ENCODE measurements at regions not wholly inside any gene's neighbourhood (a gene's known extent, or its start where the extent isn't known, plus 50 kb on each side); places are given as distances from the start of the nearest gene placed in this dataset.

DNA sequence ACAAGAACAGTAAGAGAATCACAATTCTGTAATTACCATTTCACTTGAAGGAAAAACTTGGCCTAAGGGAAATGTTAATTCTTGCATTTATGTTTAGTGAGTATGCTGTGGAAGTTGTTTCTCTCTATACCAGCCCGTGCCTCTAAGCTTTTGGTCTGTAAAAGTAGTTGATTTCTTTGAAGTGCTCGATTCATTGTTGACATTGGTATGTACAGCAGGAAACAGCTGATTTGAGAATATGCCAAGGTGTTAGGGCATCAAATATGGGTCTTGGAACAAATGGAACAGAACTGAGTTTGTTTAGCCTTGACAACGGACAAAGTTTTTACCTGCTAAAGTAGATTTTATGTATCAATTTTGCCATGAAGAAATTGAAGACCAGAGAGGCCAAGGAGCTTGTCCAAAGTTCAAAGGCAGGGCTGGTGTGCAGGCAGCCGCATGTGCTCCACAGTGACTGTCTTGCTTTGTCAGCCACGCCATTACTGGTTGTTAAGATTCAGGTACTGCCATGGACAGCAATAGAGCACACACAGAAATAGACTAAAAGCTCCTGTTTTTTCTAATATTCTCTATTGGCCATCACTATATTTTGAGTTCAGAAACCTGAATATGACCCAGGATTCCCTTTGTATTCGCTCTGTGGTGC is 75.5 kb upstream of the TLR3 start:
- FAIRE-seq: no peak

DNA sequence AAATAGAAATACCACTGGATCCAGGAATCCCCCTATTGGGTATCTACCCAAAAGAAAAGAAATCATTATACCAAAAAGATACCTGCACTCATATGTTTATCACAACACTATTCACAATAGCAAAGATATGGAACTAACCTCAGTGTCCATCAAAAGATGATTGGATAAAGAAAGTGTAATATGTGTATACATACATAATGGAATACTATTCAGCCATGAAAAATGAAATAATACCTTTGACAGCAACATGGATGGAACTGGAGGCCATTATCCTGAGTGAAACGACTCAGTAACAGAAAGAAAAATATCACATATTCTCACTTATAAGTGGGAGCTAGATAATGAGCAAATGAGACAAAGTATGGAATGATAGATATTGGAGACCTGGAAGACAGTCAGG is 74.2 kb upstream of the TLR3 start:
- no peak for FAIRE-seq

DNA sequence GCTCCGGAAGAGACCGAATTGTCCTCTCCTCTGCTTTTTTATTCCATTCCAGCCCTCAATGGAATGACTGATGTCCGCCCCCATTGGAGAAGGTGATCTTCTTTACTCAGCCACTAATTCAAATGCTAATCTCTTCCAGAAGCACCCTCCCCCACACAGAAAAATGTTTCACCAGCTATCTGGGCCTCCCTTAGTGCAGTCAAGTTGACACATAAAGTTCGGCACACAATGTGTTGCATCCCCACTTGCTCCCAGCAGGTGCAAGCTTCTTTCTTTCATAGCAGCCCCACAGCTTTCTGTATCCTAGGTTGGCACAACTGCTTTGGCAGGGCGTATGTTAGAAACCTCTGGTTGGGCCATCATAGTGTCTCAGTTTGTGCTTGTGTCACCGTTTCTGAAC is 73.3 kb upstream of the TLR3 start:
- no peak for FAIRE-seq

DNA sequence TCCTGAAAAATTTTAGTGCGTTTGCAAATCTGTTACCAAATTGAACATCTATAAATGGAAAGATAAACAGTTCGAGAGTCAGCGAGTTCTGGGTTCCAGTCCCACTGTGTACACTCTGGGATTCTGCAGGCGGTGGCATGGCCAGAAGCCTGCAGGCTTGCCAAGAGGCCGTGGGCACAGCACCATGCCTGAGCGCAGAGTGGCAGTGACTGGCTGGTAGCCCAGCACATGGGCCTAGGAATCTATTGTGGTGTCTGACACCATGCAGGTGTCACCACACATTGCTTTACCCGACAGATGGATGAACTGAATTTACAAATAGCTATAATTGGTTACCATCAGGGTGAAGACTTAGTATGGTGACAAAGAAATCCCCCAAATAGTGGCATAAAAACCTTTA is 71.7 kb upstream of the TLR3 start:
- FAIRE-seq: no peak

DNA sequence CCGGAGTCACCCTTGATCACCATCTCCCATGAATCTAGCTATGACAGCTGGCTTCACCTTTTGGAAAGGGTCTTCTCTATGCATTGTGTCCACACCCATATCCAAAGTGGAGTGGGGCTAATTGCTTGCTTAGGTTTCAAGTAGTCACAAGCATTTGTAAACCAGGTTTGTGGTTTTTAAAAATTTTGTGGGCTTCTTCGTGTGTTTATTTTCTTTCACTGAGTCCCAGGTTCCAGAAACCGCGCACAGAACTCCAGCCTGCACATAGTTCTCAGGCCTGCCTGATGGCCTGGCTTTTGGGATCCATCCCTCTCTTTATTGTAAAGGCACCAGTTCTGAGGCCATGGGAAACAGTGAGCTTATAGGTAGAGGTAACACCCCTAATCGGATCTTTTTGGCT is 70.2 kb upstream of the TLR3 start:
- FAIRE-seq: no peak

DNA sequence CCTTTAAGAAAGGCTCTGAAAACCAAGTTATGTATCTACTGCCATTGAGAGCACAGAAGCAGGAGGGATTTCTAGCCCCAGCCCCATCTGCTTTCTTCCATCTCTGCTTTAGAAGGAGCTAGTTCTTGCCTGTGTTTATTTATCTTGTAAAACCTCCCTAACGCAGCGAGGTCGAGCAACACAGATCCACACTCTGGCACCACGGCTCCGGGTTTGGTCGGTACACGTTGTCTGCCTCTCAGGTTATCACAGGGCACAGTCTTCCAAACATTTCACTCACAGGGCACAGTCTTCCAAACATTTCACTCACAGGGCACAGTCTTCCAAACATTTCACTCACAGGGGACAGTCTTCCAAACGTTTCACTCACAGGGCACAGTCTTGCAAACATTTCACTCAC is 69.7 kb upstream of the TLR3 start:
- no peak for FAIRE-seq

DNA sequence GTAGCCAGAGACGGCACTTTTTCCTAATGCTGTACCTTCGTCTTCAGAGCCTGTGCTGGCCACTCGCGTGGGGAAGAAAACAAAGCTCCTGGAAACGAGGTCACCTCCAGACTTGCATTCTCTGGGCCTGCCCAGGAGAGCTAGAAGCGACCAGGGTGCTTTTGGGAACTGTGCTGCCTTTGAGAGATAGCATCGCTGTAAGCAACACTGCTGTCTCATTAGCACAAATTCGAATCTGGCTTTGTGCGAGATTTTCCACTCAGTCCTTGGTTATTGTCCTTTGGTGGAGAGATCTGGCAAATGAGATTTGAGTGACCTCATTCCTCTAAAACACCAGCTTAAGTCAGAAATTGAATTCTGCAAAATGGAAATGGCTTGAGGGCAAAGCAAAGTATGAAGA is 66.1 kb upstream of the TLR3 start:
- no peak for FAIRE-seq

DNA sequence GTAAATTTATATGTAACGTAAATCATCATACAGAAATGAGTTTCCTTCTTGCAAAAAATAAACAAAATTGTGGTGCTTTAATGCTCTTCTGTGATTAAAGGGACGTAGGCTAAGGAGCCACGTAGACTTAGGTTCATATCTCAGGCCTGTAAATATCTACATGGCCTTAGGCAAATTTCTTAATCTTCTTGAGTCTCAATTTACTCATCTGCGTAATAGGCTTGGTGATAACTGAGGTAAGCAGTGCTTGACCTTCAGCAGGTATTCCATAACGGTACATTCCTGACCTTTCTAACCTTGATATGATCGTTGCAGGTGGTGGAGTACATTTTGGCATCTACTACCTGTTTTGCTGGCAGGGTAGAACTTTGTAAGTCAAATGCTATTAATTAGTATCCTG is 65.2 kb upstream of the TLR3 start:
- no peak for FAIRE-seq

DNA sequence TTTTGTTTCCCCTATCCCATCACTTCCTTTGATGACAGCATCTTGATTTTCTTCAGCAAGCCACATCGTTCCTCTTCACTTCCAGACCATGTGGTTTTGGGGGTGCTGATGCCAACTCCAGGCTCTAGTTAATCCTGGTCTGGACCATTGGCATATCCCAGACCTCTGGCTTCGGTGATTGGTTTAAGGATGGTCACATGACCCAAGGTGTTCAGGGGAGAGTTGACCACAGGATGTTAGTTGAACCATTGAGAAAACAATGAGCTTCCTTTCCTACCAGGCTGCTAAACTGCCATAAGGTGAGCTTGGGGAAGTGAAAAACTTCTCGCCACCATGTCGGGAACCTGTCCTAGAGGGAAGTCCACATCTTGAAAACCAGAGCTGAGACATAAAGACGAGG is 60.9 kb upstream of the TLR3 start:
- no peak for FAIRE-seq

DNA sequence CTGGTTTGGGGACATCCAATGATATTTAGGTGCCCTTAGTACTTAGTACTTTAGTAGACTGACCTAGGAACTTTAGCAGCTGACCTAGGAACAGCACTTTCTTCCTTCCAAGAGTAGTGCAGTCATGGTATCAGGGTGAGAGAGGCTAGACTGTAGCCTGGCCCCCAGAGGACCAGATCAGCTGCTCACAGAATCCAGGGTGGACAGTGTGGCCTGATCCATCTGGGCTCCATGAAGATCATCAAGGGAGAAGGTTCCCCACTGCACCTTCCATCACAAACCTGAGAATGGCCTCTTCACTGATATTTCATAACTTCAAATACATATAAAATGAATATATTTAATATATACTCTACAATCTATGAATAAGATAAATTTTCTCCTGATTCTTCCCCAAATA is 59.0 kb upstream of the TLR3 start:
- FAIRE-seq: no peak

DNA sequence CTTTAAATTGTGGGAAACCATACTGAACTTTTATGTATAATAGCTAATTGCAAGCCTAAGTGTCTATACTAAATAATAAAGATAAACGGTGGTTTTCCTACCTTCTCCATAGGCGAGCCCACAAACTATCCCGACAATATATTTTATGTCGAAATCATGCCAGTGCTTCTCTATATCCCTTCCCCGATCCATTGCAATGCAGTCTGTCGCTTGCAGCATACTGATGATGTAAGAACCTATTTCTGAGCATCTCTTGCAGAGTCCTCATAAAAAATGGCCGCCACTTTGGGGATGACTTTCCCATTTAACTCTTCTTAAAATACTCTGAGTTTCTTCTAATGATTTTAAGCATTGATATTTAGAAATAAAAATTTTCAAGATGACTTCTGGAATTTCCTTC is 58.1 kb upstream of the TLR3 start:
- FAIRE-seq: no peak

DNA sequence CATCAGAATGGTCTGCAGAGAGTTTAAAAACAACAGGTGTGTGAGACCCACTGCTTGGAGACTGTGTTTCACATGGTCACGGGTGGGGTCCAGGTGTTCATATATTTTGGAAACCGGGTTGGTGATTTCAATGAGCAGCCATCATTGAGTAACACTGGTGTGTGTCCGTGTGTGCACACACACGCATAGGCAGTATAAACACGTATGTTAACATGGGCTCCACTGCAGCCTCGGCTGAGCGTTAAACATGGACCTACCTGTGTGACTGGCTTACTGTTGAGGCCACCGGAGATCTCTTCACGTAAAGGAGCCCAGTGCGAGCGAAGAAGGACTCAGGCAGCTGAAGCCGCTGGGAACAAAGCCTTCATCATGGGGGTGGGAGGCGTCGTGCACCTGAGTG is 56.9 kb upstream of the TLR3 start:
- no peak for FAIRE-seq

DNA sequence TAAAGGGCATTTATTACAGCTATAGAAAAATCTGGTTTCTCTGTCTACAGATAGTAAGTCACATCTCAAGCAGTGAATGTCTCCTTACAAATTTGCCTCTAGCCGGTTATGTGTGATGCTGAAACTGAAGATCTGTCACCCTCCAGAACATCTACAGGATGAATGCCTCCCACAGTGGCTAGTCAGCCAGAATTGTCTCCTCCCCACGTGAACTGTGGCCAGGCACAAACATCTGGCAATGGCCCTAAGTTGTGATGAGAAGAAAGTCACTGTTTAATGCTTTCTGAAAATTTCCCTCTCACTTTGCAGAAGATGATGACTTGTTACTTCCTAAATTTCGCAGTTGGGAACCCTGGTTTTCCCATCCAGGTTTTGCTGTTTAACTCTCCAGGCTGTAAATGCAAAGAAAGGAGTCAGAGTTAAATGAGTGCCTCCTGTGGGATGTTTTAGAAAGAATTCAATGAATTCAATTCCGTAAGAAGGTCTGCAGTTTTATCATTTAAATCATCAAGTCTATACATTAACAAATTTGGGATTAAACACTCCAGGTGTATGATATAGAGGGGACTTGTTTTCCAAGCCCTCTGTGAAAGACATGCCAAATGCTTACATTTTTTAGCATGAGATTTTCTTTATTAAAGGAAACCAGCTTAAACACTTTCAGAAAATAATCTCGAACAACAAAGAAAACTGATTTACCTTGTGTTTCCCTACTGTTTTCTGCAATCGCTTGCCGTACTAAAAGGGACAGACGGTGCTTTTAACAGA is 55.4 kb upstream of the TLR3 start:
- no peak for FAIRE-seq

DNA sequence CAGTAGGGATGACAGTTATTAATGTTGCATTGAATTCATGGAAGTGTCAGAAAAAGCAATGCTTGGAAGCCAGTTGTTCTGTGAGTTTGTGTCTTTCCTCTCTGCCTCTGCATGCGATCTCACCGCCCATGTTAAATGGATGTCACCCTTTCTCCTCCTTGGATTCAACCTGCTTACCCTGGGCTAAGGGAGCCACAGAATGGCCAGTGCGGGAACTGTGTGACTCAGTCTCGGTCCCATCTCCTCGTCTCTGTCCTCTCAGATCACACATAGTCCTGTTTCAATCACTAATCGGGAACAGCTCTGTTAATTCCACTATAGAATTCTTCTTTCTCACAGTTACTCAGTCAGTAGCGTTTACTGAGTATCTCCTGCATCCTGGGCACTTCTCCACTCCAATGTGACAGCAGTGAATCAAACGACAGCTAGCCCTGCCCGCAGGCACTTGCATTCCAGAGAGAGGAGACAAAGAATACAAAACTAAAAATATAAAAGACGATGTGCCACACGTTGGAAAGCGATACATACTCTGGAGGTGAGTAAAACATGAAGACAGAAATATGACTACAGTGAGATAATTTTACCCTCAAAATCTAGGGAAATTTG is 53.6 kb upstream of the TLR3 start:
- FAIRE-seq: no peak

DNA sequence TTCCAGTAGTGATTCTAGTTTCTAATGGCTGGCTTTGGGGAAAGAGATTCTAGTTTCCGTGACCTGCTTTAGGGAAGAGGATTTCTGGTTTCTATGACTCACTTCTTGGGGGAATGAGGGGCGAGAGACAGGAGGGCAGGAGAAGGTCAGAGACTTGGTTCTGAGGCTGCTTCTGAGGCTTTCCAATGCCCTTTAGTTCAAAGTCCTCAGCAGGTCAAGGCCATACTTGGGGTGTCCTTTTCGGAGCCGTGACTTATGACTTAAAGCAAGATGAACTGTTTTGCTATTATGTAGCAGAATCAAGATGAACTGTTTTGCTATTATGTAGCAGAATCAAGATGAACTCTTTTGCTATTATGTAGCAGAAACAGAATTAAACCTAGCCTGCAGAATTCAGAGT is 52.2 kb upstream of the TLR3 start:
- no peak for FAIRE-seq

DNA sequence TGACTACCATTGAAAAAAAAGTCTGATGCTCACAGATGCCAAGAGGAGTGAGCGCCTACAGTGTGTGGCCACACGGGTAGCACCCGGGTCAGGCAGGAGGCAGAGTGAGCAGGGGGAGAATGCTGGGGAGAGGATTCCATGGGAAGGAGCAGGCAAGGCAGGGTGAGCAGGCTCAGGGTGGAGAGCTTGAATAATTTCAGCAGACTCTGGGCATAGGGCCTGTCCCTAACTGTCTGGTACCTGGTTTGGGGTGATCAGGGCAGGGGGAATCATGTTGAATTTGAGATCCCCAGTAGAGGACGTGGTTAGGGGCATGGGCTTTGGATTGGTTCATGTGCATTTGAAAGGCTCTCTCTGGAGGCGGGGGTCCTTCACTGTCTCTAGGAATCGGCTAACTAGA is 51.2 kb upstream of the TLR3 start:
- FAIRE-seq: no peak

DNA sequence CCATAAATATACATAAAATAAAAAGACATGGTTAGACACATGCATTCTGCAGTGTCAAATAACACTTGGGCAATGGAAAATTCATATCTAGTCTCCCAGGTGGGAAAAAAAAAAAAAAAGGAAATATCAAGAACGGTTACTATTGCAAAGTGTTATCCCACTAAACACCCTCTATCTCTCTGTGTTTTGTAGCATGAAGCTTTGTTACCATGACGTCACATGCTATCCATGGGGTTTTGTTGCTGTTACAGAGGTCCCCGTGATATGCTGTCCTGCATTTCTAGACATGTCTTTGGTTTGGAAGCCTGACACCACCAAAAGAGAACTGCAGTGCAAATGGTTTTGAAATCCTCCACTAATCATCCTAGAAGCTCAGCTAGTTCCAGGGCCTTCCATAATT is 50.7 kb upstream of the TLR3 start:
- no peak for FAIRE-seq

DNA sequence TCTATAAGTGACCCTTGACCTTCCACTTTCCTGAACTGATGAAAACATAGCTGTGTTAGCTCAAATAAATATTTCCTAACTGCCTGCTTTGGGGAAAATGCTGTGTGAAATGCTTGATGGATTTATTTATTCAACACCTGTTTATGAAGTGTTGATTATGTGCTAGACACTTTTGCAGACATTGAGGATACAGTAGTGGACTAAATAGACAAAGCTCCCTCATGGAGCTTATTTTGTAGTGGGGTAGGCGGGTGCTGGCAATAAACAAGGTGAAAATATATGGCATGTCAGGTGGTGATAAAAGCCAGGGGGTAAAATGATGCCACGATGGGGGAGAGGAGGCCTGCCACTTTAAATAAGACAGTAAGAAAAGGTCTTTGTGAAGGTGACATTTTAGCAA is 50.2 kb upstream of the TLR3 start:
- FAIRE-seq: no peak

All from TTC549 (cell line).